Uterus (tissue), 3 donors: ENCODE measurements at regions not wholly inside any gene's neighbourhood (a gene's known extent, or its start where the extent isn't known, plus 50 kb on each side); places are given as distances from the start of the nearest gene placed in this dataset.

Source experiments
- DNase-seq, 2 donors: peaks; one replicate each; pipeline ENCODE4 v3.0.0-alpha.2; 2019 to 2020
- H3K27ac ChIP-seq, 2 donors: fragments of 200-600 bp; sonication (generic); 1 replicate in 1 of 2; 2 replicates in 1 of 2; pipeline ENCODE4 v1.5.1; 2016 to 2018
- H3K27me3 ChIP-seq, 2 donors: fragments of 200-600 bp; sonication (generic); one replicate each; pipeline ENCODE4 v1.5.1; 2018 to 2019; ENCODE audit warnings: control low read depth in 1 of 2
- H3K36me3 ChIP-seq, 2 donors: fragments of 200-600 bp; sonication (generic); one replicate each; pipeline ENCODE4 v1.5.1; 2019; ENCODE audit warnings: control low read depth in 1 of 2
- H3K4me1 ChIP-seq, 2 donors: fragments of 200-600 bp; sonication (generic); one replicate each; pipeline ENCODE4 v1.5.1; 2018 to 2019; ENCODE audit warnings: control low read depth in 1 of 2
- H3K4me3 ChIP-seq, 2 donors: fragments of 200-600 bp; sonication (generic); 1 replicate in 1 of 2; 2 replicates in 1 of 2; pipeline ENCODE4 v1.5.1; 2018 to 2019; ENCODE audit warnings: mild to moderate bottlenecking in 1 of 2
- H3K9me3 ChIP-seq, 2 donors: fragments of 200-600 bp; sonication (generic); one replicate each; pipeline ENCODE4 v1.5.1; 2019; ENCODE audit warnings: control low read depth in 1 of 2
- POLR2A ChIP-seq, 2 donors: fragments of 450-650 bp; IDR thresholded peaks; one replicate each; pipeline ENCODE4 v1.6.1; 2016; ENCODE audit warnings: antibody characterized with exemption in 2 of 2, mild to moderate bottlenecking in 1 of 2, moderate library complexity in 1 of 2
- intact Hi-C: fragments of 100-400 bp; cut with DNase I; formaldehyde crosslinking; loops from one replicate; pipeline ENCODE4 v1.15.1; 2023; ENCODE audit warnings: low total_unique reads
- TF ChIP-seq, protein P1 (sequence below), 4 experiments: fragments of 200-600 bp in 2 of 4; fragments of 450-650 bp in 2 of 4; sonication (generic) in 2 of 4; IDR thresholded peaks; one replicate each; pipeline ENCODE4 v1.5.1; 2016 to 2019; ENCODE audit warnings: antibody characterized with exemption in 4 of 4, mild to moderate bottlenecking in 2 of 4, moderate library complexity in 1 of 4
- donor health status: DM: yes; HTN: yes; CAD: no.

DNA sequence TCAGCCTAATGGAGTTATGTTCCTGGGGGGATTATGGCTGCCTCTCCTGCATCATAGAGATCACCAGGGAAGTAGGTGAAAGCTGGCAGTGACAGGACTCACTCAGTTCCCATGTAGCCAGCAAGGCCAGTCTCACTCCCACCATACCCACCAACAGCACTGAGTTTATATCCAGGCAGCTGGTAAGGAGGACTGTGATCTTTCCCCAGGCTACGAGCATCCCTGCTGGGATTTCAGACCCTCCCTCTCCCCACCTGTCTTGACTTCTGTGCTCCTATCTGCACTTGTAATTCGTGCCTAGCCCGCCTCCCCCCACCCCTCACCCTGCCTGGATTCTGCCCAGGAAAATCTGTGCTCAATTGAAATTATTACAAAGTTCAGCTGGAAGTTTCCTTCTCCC lies 499.1 kb upstream of the NUDT12 start:
- TF ChIP-seq, protein P1, sequence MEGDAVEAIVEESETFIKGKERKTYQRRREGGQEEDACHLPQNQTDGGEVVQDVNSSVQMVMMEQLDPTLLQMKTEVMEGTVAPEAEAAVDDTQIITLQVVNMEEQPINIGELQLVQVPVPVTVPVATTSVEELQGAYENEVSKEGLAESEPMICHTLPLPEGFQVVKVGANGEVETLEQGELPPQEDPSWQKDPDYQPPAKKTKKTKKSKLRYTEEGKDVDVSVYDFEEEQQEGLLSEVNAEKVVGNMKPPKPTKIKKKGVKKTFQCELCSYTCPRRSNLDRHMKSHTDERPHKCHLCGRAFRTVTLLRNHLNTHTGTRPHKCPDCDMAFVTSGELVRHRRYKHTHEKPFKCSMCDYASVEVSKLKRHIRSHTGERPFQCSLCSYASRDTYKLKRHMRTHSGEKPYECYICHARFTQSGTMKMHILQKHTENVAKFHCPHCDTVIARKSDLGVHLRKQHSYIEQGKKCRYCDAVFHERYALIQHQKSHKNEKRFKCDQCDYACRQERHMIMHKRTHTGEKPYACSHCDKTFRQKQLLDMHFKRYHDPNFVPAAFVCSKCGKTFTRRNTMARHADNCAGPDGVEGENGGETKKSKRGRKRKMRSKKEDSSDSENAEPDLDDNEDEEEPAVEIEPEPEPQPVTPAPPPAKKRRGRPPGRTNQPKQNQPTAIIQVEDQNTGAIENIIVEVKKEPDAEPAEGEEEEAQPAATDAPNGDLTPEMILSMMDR (IDR thresholded peaks at IDR 0.05), result no peak
- no peak for TF ChIP-seq POLR2A (IDR thresholded peaks at IDR 0.05)
- no peaks in the 10 kb centered on the region for H3K36me3 ChIP-seq
- DNase-seq, result no peak
- H3K27me3 ChIP-seq, result no peaks in the 10 kb centered on the region
- intact Hi-C loops, result no loop called here
- H3K4me3 ChIP-seq, result no peak overlapping the region
- no peaks in the 10 kb centered on the region for H3K4me1 ChIP-seq
- H3K9me3 ChIP-seq, result no peaks in the 10 kb centered on the region
- H3K27ac ChIP-seq, result no peak overlapping the region

DNA sequence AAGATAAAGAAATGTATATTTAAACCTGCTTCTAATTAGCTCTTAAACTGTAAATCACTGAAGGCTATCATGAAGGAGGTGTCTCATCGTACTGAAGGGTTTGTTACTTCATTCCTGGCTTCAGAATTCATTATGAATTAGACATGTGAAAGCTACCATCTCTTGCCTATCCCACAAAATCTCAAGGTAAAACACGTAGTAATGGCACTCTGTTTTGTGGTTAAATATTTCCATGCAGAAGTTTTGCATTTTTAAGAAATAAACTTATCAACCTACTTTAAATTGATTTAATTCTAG lies 490.7 kb upstream of the NUDT12 start:
- DNase-seq, result no peak
- intact Hi-C loops, result no loop called here

DNA sequence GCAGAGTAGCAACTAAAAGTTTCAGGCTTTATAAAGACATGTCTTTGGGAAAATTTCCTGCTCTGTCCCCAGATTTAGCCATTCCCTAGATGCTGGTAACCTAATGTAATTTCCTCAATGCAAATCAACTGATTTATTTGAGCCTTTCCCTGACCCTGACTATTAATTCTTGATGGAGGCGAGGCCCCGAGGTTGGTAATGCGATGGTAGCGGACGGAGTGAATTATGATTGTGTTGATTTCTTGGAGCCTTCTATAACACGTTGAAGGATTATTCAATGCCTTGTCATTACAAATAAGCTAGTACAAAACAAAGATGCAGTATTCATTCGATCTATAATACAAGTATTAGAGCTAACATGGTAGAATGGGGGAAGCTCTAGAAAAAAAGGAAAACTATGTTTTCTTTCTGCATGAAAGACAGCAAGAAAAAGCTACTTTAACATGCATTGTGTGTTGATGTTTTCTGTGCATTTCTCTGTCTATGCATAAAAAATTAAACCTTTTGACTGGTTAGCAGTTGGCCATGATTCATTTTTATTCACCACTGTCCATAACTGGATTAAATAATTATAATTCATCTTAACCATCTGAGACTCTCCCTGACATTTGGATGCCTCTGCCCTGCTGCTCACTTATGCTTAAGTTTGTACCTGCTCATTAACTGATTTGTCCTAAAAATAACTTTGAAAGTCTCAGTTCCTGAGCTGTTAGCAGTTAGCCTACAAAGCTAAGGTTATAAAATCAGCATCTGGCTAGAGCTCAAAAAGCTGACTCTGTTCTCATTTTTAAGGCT lies 490.2 kb upstream of the NUDT12 start:
- DNase-seq, result no peak
- TF ChIP-seq, protein P1 (IDR thresholded peaks at IDR 0.05), result no peak
- no peak for TF ChIP-seq POLR2A (IDR thresholded peaks at IDR 0.05)
- intact Hi-C loops, result no loop called here
- Histone ChIP-seq H3K36me3 (no peaks in the 10 kb centered on the region), H3K27me3 (no peaks in the 10 kb centered on the region), H3K4me1 (no peaks in the 10 kb centered on the region), H3K9me3 (no peaks in the 10 kb centered on the region), H3K4me3 (no peak overlapping the region), H3K27ac (no peak overlapping the region)

More for the DNA sequence above, 490.7 kb upstream of the NUDT12 start:
- TF ChIP-seq, protein P1 (IDR thresholded peaks at IDR 0.05), result no peak
- no peak for TF ChIP-seq POLR2A (IDR thresholded peaks at IDR 0.05)
- Histone ChIP-seq H3K36me3 (no peaks in the 10 kb centered on the region), H3K27ac (no peak overlapping the region), H3K4me1 (no peaks in the 10 kb centered on the region), H3K4me3 (no peak overlapping the region), H3K27me3 (no peaks in the 10 kb centered on the region), H3K9me3 (no peaks in the 10 kb centered on the region)

DNA sequence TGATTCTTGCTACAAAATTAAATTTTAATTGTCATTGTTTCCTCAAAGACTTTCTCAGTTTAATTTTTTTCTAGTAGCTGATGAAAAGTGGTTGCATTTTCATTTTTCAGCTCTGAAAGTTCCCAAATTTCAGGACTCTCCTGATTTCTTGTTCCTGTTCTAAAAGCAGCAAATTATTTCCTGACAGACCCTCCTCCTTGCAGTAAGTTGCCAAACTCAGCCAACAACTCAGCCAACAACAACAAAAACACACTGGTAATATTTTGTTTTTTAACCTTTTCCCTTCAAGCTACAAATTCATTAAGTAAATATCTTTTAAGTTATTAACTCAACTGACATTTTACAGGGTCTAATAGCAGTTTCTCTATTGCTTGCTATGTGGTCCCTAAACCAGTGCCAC lies 487.8 kb upstream of the NUDT12 start:
- H3K9me3 ChIP-seq, result no peaks in the 10 kb centered on the region
- H3K4me3 ChIP-seq, result no peak overlapping the region
- intact Hi-C loops, result no loop called here
- no peak for TF ChIP-seq POLR2A (IDR thresholded peaks at IDR 0.05)
- TF ChIP-seq, protein P1 (IDR thresholded peaks at IDR 0.05), result no peak
- H3K27me3 ChIP-seq, result no peaks in the 10 kb centered on the region
- H3K27ac ChIP-seq, result no peak overlapping the region
- H3K36me3 ChIP-seq, result no peaks in the 10 kb centered on the region
- no peaks in the 10 kb centered on the region for H3K4me1 ChIP-seq
- DNase-seq, result no peak

DNA sequence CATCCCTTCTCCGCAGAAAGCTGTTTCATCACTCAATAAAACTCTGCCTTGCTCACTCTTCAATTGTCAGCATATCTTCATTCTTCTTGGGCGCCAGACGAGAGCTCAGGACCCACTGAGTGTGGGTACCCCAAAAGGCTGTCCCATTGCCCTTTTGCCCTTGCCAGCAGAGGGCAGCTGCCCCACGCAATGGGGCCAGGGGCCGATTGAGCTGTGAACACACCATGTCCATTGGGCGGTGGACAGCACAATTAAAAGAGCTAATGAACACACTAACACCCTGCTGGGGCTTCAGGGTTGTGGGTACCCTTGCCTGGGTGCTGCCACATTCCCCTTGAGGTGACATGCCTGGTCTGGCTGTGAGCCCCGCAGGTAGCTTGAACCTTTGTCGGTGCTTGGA lies 487.2 kb upstream of the NUDT12 start:
- no peak overlapping the region for H3K27ac ChIP-seq
- intact Hi-C loops, result no loop called here
- no peaks in the 10 kb centered on the region for H3K27me3 ChIP-seq
- no peaks in the 10 kb centered on the region for H3K4me1 ChIP-seq
- TF ChIP-seq, protein P1 (IDR thresholded peaks at IDR 0.05), result no peak
- TF ChIP-seq POLR2A (IDR thresholded peaks at IDR 0.05), result no peak
- no peak overlapping the region for H3K4me3 ChIP-seq
- H3K36me3 ChIP-seq, result no peaks in the 10 kb centered on the region
- no peaks in the 10 kb centered on the region for H3K9me3 ChIP-seq
- no peak for DNase-seq
